ENCODE measurements at regions not wholly inside any gene's neighbourhood (a gene's known extent, or its start where the extent isn't known, plus 50 kb on each side); places are given as distances from the start of the nearest gene placed in this dataset.

GRCh38 chr2:22582107-22582506, 802.9 kb upstream of the KLHL29 start:
- DNase-seq (ENCODE audit: low read depth in 2 of 2), result no peak

GRCh38 chr2:22596306-22596705, 788.7 kb upstream of the KLHL29 start:
- no peak for DNase-seq (ENCODE audit: low read depth in 2 of 2)

DNA sequence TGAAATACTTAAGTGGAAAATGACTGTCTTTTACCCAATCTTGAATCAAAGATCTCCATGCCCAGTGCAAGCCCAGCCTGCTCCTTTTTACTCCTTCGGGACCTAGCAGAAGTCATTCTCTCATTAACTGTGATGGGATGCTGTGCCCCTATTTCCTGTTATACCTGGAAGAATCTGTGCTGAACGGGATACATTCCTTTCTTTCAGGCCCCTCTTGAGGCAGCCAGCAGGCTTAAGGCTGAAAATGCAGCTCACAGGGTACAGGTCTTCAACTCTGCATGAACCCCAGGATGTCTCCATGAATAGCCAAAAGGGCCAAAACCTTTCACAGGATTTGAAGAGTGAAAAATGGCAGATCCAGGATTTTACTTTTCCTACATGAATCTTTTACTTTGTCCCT, 784.8 kb upstream of the KLHL29 start:
- no peak for DNase-seq (ENCODE audit: low read depth in 2 of 2)

DNA sequence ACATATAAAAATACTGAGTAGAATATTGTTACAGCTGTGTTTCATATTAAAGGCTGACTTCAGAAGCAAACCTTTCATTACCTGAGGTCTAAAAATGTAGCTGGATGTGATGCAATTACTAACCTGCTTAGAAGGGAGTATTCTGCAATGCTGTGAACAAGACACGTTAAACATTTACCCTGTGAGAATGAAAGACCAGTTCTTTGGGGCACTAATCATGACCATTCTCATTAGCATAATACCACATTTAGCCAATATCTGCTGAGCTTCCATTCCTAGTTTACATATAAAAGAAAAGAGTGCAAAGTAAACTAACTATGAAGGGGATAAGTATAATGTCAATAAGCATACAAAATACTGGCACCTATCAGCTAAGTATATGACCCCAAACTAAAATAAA, 784.0 kb upstream of the KLHL29 start:
- no peak for DNase-seq (ENCODE audit: low read depth in 2 of 2)

DNA sequence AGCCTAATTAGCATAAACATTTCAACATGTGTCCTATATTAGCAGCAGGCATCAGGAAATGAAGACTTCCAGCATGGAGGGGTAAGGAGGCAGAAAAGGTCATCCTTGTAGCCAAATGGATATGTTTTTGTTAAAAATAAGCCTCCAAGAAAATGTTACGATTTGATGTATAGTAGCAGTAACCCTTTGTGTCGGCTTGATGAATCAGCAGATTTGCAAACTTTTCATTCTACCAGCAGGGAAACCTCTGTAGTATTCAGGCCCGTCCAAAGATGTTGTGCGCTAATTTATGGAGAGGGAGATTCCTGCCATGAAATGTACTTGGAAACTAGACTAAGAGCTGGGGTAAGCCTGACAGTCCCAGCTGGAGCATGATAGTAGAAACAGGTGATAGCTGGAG, 780.8 kb upstream of the KLHL29 start:
- DNase-seq (ENCODE audit: low read depth in 2 of 2), result no peak

DNA sequence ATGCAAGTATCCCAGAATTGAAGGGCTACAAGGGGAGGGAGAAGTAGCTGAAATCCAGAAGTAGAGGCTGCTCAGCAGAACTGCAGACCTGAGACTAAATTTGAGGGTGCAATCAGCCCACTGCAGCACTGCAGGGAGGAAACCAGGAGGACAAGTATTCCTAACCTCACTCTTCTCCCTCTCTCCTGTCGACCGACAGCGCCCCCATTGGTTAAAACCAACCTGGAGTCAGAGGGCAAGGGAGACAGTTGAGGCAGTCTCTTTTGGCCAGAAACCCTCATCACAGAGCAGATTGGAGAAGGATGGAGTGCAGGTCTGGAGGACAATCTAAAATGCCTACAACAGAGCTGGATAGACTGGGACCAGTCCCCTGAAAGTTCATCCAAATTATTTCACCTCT, 768.9 kb upstream of the KLHL29 start:
- DNase-seq (ENCODE audit: low read depth in 2 of 2), result no peak

DNA sequence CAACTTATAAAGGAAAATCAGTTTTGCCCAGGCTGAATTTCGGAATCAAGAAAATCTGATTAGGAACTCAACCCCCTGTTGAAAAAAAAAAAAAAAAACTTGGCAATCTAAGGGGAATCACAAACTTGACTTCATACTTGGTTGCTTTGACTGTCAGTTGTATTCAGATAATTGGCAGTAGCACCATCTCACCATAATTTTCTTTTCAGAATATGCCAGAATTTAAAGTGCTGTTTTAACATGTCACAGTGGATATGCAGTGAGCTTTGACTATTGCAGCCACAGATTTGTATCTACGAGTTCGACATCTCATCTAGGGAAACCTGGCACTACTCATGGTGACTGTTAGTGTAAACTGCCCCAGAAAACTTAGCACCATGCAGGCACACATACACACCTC, 761.4 kb upstream of the KLHL29 start:
- DNase-seq (ENCODE audit: low read depth in 2 of 2), result no peak

GRCh38 chr2:22626621-22627020, 758.4 kb upstream of the KLHL29 start:
- DNase-seq (ENCODE audit: low read depth in 2 of 2), result no peak

GRCh38 chr2:22628221-22628620, 756.8 kb upstream of the KLHL29 start:
- no peak for DNase-seq (ENCODE audit: low read depth in 2 of 2)

GRCh38 chr2:22628906-22629305, 756.1 kb upstream of the KLHL29 start:
- no peak for DNase-seq (ENCODE audit: low read depth in 2 of 2)

- no peak for DNase-seq (ENCODE audit: low read depth in 2 of 2)
Measured at GRCh38 chr2:22634167-22634566, 750.8 kb upstream of the KLHL29 start.

DNA sequence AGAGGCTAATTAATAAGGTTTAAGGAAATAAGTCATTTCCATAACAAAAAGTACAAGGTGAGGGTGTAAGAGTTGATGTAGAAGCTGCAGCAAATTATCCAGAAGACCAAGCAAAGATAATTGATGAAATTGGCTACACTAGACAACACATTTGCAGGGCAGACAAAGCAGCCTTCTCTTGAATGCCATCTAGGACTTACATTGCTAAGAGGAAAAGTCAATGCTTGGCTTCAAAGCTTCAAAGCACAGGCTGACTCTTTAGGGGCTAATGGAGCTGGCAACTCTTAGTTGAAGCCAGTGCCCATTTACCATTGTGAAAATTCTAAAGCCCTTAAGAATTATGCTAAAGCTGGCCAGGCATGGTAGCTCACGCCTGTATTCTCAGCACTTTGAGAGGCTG, 728.6 kb upstream of the KLHL29 start:
- DNase-seq (ENCODE audit: low read depth in 2 of 2), result no peak

GRCh38 chr2:22673529-22673928, 711.5 kb upstream of the KLHL29 start:
- no peak for DNase-seq (ENCODE audit: low read depth in 2 of 2)

GRCh38 chr2:22683914-22684313, 701.1 kb upstream of the KLHL29 start:
- no peak for DNase-seq (ENCODE audit: low read depth in 2 of 2)

GRCh38 chr2:22690096-22690495, 694.9 kb upstream of the KLHL29 start:
- no peak for DNase-seq (ENCODE audit: low read depth in 2 of 2)

DNA sequence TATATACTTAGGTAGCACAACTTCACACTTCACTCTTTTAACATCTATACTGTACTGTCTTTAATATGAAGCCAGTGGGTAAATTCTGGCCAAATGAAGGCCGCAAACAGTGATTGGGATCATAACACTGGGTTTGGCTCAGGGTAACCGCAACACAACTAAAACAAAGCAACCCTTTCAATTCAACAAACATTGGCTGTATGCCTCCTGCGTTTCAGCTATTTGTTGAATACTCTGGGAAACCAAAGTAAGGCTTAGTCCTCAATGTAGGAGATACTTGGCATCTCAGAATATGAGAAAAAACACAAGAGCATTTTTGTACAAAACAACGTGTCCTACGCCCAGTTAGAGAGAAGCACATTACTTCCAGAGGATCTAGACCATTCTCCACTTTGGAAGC, 693.3 kb upstream of the KLHL29 start:
- no peak for DNase-seq (ENCODE audit: low read depth in 2 of 2)

DNA sequence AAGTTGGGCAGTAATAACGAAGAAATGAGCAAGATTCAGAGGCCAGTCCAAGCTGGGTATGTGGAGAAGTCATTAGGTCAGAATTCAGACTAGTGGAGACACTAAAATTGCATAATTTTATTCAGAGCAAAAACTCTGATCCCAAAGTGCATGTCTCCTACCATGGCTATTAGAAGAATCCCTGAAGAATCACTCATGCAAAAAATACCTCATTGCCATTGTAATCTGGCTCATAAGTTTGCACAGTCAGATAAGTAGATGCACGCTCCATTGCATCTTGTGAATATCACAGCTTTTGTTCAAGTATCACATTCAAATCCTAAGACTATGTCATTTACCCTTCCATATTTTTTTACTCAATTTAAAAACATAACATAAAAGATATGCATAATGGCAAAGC, 692.2 kb upstream of the KLHL29 start:
- no peak for DNase-seq (ENCODE audit: low read depth in 2 of 2)

DNA sequence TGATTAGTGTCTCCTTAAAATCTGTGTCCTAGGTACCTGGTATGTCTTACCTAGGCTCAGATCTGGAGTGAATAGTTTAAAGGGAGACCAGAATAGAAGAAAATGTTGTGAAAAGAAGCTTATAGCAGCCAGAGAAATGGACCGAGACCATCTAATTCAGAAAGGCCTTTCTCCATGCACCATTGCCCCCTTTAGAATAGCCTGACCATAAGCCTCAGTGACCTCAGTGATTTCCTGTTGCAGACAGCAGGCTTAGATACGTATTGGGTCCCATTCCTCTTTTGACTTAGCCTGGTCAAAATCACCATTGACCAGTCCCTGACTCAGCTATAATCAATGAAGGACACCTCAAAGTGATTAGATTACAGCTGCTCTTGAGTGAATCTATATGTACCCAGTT, 690.7 kb upstream of the KLHL29 start:
- no peak for DNase-seq (ENCODE audit: low read depth in 2 of 2)

- DNase-seq (ENCODE audit: low read depth in 2 of 2), result no peak
Measured at GRCh38 chr2:22694856-22695255, 690.1 kb upstream of the KLHL29 start.

DNA sequence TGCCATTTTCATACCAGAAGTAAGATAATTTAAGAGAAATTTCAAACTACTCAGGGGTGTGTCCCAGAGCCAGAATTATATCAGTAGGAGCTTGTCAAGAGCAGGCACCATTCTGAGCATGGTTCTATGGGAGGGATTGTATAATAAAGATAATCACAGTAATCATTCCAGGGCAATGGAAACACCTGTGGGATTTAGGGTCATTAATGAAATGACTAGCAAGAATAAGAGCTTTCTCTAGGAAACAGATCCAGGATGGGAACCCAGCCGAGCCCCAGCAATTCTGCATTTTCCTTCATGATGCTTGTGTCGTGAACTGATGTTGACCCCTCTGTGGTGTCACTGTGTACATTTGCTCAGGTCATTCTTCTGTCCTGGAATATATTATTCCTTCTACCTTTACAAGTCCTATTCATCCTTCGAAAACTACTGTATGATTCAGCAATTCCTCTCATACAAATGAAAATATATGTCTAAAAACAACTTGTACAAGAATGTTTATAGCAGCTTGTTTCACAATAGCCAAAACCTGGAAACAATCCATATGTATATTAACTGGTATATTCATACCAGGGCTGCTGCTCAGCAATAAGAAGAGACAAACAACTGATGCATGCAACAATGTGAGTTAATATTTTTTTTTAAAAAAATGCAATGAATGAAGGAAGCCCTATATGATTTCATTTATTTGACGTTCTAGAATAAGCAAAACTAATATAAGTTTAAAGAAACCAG, 687.8 kb upstream of the KLHL29 start:
- DNase-seq (ENCODE audit: low read depth in 2 of 2), result no peak

DNA sequence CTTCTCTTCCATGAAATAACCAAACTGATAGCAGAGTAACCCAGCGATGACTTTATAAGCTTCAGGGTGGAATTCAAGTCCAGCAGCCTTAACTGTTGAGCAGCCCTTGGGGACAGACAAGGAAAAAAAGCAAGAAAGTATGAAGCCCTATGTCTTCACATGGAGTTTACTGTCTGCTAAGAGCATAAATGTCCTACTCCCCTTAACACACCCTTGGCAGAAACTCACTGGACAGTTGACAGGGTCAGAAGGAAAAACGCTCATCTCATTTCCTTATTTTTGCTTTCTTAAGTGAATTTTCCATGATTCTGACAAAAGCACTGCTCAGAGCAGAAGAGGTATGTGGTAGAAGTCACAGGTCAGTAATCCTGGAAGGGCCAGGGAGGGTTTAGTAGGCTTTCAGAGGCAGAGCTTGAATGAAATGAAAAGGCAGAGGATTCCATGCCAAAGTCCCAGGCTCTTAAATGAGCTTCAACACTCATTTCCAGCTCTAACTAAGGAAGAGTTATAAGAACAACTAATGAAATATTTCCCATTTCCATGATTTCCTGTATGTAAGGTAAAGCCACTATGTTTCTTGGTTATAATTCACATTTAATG, 683.3 kb upstream of the KLHL29 start:
- no peak for DNase-seq (ENCODE audit: low read depth in 2 of 2)

GRCh38 chr2:22703286-22703920, 681.6 kb upstream of the KLHL29 start:
- no peak for DNase-seq (ENCODE audit: low read depth in 2 of 2)

GRCh38 chr2:22719396-22719795, 665.6 kb upstream of the KLHL29 start:
- DNase-seq (ENCODE audit: low read depth in 2 of 2), result no peak

Measured in stimulated activated CD8-positive, alpha-beta memory T cell treated with anti-CD3 and anti-CD28 coated beads, Interleukin-7, amount 100 ng/mL, for 4 hours (primary cell).